ENCODE measurements at regions not wholly inside any gene's neighbourhood (a gene's known extent, or its start where the extent isn't known, plus 50 kb on each side); places are given as distances from the start of the nearest gene placed in this dataset.

- Mint-ChIP-seq H3K4me1 (ENCODE audit: low read depth, unreplicated experiment) (no peaks in the 10 kb centered on the region), H3K27me3 (ENCODE audit: insufficient read depth, unreplicated experiment) (peaks cover 14% of the 10 kb centered on the region), H3K4me3 (ENCODE audit: unreplicated experiment) (no peak overlapping the region), H3K36me3 (ENCODE audit: insufficient read depth, unreplicated experiment) (no peaks in the 10 kb centered on the region), H3K27ac (ENCODE audit: unreplicated experiment) (no peak overlapping the region), H3K9me3 (ENCODE audit: unreplicated experiment) (peaks cover 14% of the 10 kb centered on the region)
- Histone ChIP-seq H3K27me3 (replicated peaks; ENCODE audit: control insufficient read depth, insufficient read depth, low read length) (no peaks in the 10 kb centered on the region), H3K4me3 (ENCODE audit: low read depth, low read length) (no peak overlapping the region), H3K4me1 (no peaks in the 10 kb centered on the region), H3K36me3 (ENCODE audit: control insufficient read depth, insufficient read depth, low read length) (no peaks in the 10 kb centered on the region), H3K9me3 (no peaks in the 10 kb centered on the region)
- no TSS peak for BruUV-seq (replicated peaks)
- DNase-seq: no peak
- intact Hi-C loops (cut with micrococcal nuclease; ENCODE audit: unreplicated experiment): no loop called here
- TF ChIP-seq CTCF (IDR thresholded peaks at IDR 0.05; ENCODE audit: insufficient read depth in 1 of 2, low read depth in 1 of 2, low read length in 1 of 2, severe bottlenecking in 1 of 2, unreplicated experiment in 1 of 2): no peak
- ChIA-PET CTCF (no interaction called here), POLR2A (no interaction called here)
Observed at GRCh38 chr1:5495596-5496410, 496.4 kb downstream of the NPHP4 start.

- ChIA-PET CTCF (no interaction called here), POLR2A (no interaction called here)
- no peak for DNase-seq
- no peaks in the 10 kb centered on the region for H3K4me1 ChIP-seq
- no peak overlapping the region for H3K4me3 ChIP-seq (ENCODE audit: low read depth, low read length)
- no peaks in the 10 kb centered on the region for H3K9me3 ChIP-seq
- Mint-ChIP-seq H3K4me3 (ENCODE audit: unreplicated experiment) (no peak overlapping the region), H3K27me3 (ENCODE audit: insufficient read depth, unreplicated experiment) (peaks cover 13% of the 10 kb centered on the region), H3K4me1 (ENCODE audit: low read depth, unreplicated experiment) (no peaks in the 10 kb centered on the region), H3K27ac (ENCODE audit: unreplicated experiment) (no peak overlapping the region), H3K9me3 (ENCODE audit: unreplicated experiment) (peaks cover 10% of the 10 kb centered on the region), H3K36me3 (ENCODE audit: insufficient read depth, unreplicated experiment) (no peaks in the 10 kb centered on the region)
- no peaks in the 10 kb centered on the region for H3K36me3 ChIP-seq (ENCODE audit: control insufficient read depth, insufficient read depth, low read length)
- H3K27me3 ChIP-seq (replicated peaks; ENCODE audit: control insufficient read depth, insufficient read depth, low read length): no peaks in the 10 kb centered on the region
- BruUV-seq (replicated peaks): no TSS peak
- intact Hi-C loops (cut with micrococcal nuclease; ENCODE audit: unreplicated experiment): no loop called here
- no peak for TF ChIP-seq CTCF (IDR thresholded peaks at IDR 0.05; ENCODE audit: insufficient read depth in 1 of 2, low read depth in 1 of 2, low read length in 1 of 2, severe bottlenecking in 1 of 2, unreplicated experiment in 1 of 2)
Observed at GRCh38 chr1:5494518-5494917, 497.7 kb downstream of the NPHP4 start.

- Mint-ChIP-seq H3K9me3 (ENCODE audit: unreplicated experiment) (peaks cover 3% of the 10 kb centered on the region), H3K4me1 (ENCODE audit: low read depth, unreplicated experiment) (no peaks in the 10 kb centered on the region), H3K4me3 (ENCODE audit: unreplicated experiment) (no peak overlapping the region), H3K27ac (ENCODE audit: unreplicated experiment) (no peak overlapping the region), H3K27me3 (ENCODE audit: insufficient read depth, unreplicated experiment) (peaks cover 6% of the 10 kb centered on the region), H3K36me3 (ENCODE audit: insufficient read depth, unreplicated experiment) (no peaks in the 10 kb centered on the region)
- POLR2A ChIA-PET: no interaction called here
- H3K27me3 ChIP-seq (replicated peaks; ENCODE audit: control insufficient read depth, insufficient read depth, low read length): no peaks in the 10 kb centered on the region
- DNase-seq: no peak
- CTCF ChIA-PET: no interaction called here
- BruUV-seq (replicated peaks): no TSS peak
- no peaks in the 10 kb centered on the region for H3K36me3 ChIP-seq (ENCODE audit: control insufficient read depth, insufficient read depth, low read length)
- intact Hi-C loops (cut with micrococcal nuclease; ENCODE audit: unreplicated experiment): no loop called here
- no peak overlapping the region for H3K4me3 ChIP-seq (ENCODE audit: low read depth, low read length)
- TF ChIP-seq CTCF (IDR thresholded peaks at IDR 0.05; ENCODE audit: insufficient read depth in 1 of 2, low read depth in 1 of 2, low read length in 1 of 2, severe bottlenecking in 1 of 2, unreplicated experiment in 1 of 2): no peak
- H3K4me1 ChIP-seq: no peaks in the 10 kb centered on the region
- no peaks in the 10 kb centered on the region for H3K9me3 ChIP-seq
Observed at GRCh38 chr1:5493851-5494311, 498.3 kb downstream of the NPHP4 start.

Measured in Caco-2 (cell line).